NCI-H2171 treated with DMSO at 0.1 percent for 48 hours (cell line): ENCODE measurements at regions not wholly inside any gene's neighbourhood (a gene's known extent, or its start where the extent isn't known, plus 50 kb on each side); places are given as distances from the start of the nearest gene placed in this dataset.

Source experiments
- DNase-seq: peaks from one replicate; lab custom pipeline; 2025; lab: John Stamatoyannopoulos, UW

DNA sequence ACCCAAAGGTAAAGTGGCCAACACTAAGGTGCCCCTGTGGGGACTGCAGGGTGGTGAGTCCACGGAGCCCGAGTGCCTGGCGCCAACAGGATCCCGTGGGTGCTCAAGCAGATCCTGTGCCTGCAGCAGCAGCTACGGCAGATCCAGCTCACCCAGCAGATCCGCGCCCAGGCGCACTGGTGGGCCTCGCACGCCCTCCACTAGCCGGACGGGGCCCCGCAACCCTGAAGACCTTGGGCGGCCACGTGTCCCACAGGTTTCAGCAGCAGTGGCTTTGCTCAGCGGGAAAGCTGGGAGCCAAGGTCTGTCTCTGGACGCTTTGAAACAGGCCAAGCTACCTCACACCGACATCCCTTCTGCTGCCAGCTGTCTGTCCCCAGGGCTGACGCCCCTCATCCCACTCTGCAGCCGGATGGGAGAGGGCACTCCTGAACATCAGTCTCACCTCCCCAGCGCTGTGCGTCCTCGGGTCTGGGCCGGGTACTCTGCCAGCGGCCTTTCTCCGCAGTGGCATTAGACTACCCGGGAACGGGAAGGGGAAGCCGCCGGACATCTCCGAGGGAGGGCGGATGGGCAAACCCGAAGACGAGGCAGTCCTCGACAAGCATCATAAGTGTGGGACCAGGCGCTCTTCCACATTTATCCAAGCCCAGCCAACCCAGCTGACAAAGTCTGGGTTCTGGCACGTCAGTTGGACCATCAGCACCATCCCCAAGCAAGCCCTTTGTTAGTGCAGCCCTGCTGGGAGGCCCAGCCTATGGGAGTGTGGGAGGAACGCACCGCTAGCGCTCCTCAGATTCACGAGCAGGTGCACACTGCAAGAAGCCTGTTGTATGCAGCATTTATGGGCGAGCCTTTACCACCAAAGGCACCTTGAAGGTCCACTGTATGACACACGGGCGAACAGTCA lies 212.6 kb upstream of the UBE2E2 start:
- no peak for DNase-seq

DNA sequence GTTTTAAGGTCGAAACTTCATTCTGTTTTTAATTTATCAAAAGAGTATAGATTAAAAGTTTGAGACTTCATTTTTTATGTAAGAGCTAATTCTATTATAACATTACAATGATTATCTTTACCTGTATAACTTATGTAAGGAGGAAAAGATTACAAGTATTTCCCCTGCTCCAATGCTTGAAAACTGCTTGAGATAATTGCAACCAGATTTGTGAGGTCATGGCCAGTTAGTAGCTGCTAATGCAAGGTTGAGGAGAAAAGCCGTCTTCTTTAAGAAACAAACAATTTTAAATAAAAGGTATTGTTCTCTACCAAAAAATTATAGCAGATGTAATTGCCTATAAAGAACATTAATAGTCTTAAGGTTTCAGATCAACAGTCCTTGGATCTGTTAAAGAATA lies 208.3 kb upstream of the UBE2E2 start:
- no peak for DNase-seq

DNA sequence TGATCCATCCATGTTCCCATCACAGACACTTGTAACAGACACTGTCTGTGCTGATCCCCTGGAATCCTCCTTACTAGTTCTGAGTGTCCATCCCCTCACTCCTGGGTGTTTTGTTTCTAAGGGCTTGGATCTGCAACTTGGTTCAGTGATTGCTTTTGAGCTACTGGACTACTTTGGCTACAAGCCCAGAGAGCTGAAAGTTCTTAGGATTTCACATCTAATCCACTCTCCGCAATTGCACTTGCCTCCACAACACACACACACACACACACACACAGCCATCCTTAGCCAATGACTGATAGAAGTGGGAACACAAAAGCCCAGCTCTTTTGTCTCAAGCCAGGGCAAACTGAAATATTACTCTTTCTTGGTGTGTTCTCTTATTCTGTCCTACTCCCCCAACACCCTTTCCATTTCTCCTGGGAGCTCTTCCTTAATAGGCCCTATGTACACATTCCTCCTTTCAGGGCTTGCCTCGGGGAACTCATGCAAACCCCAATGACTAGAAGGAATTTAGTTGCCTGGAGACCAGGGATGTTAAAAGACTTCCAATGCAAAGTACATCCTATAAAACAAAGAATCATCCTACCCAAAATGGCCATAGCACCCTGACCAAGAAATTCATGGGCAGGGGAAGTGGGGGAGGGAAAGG lies 206.1 kb upstream of the UBE2E2 start:
- no peak for DNase-seq

- no peak for DNase-seq
Observed at GRCh38 chr3:23000371-23000770, 202.8 kb upstream of the UBE2E2 start.

DNA sequence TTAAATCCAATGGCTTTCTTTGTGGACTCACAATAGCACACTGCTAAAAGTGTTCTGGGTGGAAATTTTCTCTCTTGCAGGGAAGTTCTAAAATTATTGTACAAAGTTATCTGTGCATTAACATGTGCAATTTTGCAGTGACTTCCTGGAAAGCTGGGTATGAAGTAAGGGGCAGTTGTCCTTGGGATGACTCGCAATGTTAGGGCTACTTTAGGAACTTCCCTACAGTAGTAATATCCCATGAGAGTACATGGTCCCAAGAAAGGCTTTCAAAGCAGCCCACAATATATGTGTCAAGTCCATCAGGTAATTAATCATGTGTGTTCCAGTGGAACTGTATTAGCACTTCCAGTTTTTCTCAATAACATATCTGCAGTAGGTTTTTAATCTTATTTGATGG lies 201.0 kb upstream of the UBE2E2 start:
- no peak for DNase-seq

- peak; percentile 10 for DNase-seq
Observed at GRCh38 chr3:23002836-23003732, 200.0 kb upstream of the UBE2E2 start.

- no peak for DNase-seq
Observed at GRCh38 chr3:23003733-23004046, 199.4 kb upstream of the UBE2E2 start.

- DNase-seq, result no peak
Observed at GRCh38 chr3:23004971-23005370, 198.2 kb upstream of the UBE2E2 start.

GRCh38 chr3:23017801-23018200 lies 185.3 kb upstream of the UBE2E2 start:
- DNase-seq, result no peak

GRCh38 chr3:23019596-23020300 lies 183.4 kb upstream of the UBE2E2 start:
- DNase-seq, result no peak

- DNase-seq, result no peak
Observed at GRCh38 chr3:23028294-23028693, 174.8 kb upstream of the UBE2E2 start.

GRCh38 chr3:23029001-23029400 lies 174.1 kb upstream of the UBE2E2 start:
- no peak for DNase-seq

DNA sequence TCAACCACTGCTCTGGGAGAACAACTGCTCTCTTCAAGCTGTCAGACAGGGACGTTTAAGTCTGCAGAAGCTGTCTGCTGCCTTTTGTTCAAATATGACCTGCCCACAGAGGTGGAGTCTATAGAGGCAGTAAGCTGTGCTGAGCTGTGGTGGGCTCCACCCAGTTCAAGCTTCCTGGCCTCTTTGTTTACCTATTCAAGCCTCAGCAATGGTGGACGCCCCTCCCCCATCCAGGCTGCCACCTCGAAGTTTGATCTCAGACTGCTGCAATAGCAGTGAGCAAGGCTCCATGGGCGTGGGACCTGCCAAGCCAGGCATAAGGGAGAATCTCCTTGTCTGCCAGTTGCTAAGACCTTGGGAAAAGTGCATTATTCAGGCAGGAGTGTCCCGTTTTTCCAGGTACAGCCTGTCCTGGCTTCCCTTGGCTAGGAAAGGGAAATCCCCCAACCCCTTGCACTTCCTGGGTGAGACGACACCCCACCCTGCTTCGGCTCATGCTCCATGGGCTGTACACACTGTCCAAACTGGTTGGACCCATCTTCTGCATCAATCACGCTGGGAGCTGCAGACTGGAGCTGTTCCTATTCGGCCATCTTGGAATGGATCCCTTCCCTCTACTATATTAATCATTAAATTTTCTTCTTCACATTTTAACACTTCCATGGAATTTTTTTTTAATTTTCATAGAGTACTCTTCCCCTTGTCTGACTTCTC lies 167.0 kb upstream of the UBE2E2 start:
- DNase-seq, result no peak

- no peak for DNase-seq
Observed at GRCh38 chr3:23036728-23037127, 166.4 kb upstream of the UBE2E2 start.

- no peak for DNase-seq
Observed at GRCh38 chr3:23038471-23038870, 164.7 kb upstream of the UBE2E2 start.

DNA sequence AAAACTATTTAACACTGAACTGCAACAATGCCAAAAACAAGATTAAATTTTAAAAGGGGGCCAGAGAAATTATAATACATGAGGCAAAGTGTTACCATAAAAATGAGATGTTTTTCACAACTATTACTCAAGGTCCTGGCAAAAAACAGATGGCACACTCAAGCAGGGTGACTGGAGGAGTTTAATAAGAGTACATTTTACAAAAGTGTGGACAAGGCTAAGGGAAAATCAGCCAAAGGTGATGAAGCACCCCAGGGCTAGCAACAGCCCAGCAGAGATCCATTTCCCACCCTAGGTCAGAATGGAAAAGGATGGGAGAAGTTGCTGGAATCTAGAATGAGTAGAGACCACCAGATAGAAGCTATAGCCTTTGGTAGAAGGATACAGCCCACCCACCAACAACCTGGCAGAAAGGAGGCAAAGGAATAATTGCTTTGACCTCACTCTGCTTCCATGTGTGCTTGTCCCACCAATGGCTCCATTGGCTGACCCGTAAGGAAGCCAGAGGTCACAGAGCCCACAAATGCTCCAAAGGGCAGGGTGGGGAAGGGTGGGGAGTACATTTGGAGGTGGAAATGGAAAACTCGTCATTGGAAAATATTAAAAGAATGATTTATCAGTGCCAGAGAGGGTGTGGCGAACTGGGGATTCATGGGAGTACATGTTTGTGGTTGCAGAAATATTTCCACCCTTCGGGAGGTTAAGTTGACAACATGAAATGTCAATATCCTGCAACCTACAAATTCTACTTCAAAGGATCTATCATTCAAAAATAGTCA lies 161.0 kb upstream of the UBE2E2 start:
- no peak for DNase-seq

DNA sequence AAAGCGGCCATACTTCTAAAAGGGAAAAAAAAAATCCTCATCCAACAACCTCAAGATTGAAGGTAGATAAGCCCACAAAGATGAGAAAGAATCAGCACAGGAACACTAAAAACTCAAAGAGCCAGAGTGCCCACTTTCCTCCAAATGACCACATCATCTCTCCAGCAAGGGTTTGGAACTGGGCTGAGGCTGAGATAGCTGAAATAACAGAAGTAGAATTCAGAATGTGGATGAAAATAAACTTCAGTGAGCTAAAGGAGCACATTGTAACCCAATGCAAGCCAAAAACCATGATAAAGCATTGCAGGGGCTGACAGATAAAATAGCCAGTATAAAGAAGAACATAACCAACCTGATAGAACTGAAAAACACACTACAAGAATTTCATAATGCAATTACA lies 158.7 kb upstream of the UBE2E2 start:
- no peak for DNase-seq

DNA sequence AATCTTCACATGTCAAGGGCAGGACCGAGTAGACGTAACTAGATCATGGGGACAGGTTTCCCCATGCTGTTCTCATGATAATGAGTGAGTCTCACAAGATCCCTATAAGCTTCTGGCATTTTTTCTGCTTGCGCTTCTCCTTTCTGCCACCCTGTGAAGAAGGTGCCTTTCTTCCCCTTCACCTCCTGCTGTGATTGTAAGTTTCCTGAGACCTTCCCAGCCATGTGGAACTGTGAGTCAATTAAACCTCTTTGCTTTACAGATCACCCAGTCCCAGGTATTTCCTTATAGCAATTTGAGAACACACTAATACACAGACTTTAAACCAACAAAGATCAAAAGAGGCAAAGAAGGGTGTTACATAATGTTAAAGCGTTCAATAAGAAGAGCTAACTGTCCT lies 156.6 kb upstream of the UBE2E2 start:
- DNase-seq, result no peak

- no peak for DNase-seq
Observed at GRCh38 chr3:23051240-23052140, 151.6 kb upstream of the UBE2E2 start.

- no peak for DNase-seq
Observed at GRCh38 chr3:23052208-23052607, 150.9 kb upstream of the UBE2E2 start.
